ENCODE measurements at regions not wholly inside any gene's neighbourhood (a gene's known extent, or its start where the extent isn't known, plus 50 kb on each side); places are given as distances from the start of the nearest gene placed in this dataset.

- TF ChIP-seq CTCF (IDR thresholded peaks at IDR 0.05; ENCODE audit: low read depth, low read length) (no peak), EZH2phosphoT487 (IDR thresholded peaks at IDR 0.05; ENCODE audit: low read depth) (no peak)
Observed at GRCh38 chr6:163672710-163673109, 258.2 kb downstream of the QKI start.
